Posterior vena cava (tissue), 2 donors: ENCODE measurements at regions not wholly inside any gene's neighbourhood (a gene's known extent, or its start where the extent isn't known, plus 50 kb on each side); places are given as distances from the start of the nearest gene placed in this dataset.

Experiments used
- DNase-seq: peaks from one replicate; pipeline ENCODE4 v3.0.0-alpha.2; 2020; ENCODE audit warnings: low spot score
- intact Hi-C, 2 donors: fragments of 100-400 bp; cut with DNase I; formaldehyde crosslinking; loops; one replicate each; pipeline versions ENCODE4 v1.14.1 to v1.14.2; 2022 to 2023
- donor health status: DM: yes; HTN: yes; CAD: no.
- donor health status: DM: yes; HTN: yes; CAD: no.

GRCh38 chr12:74781991-74782485 is 244.4 kb downstream of the ATXN7L3B start:
- intact Hi-C loops: no loop called here
- DNase-seq: no peak

- intact Hi-C loops: no loop called here
- no peak for DNase-seq
These were observed 253.3 kb downstream of the ATXN7L3B start for GRCh38 chr12:74790931-74791330.

- DNase-seq: no peak
- intact Hi-C loops: no loop called here
These were observed 253.7 kb downstream of the ATXN7L3B start for GRCh38 chr12:74791365-74791764.

- intact Hi-C loops: no loop called here
- DNase-seq: no peak
These were observed 256.9 kb downstream of the ATXN7L3B start for GRCh38 chr12:74794522-74794921.

GRCh38 chr12:74801625-74802024 is 264.0 kb downstream of the ATXN7L3B start:
- intact Hi-C loops: no loop called here
- no peak for DNase-seq

- peak; percentile 64 for DNase-seq
- intact Hi-C loops: no loop called here
These were observed 279.0 kb downstream of the ATXN7L3B start for GRCh38 chr12:74816398-74817175.

GRCh38 chr12:74817499-74817898 is 279.9 kb downstream of the ATXN7L3B start:
- intact Hi-C loops: no loop called here
- DNase-seq: no peak

- intact Hi-C loops: no loop called here
- DNase-seq: no peak
These were observed 280.8 kb downstream of the ATXN7L3B start for GRCh38 chr12:74818412-74818811.

GRCh38 chr12:74820324-74820723 is 282.7 kb downstream of the ATXN7L3B start:
- intact Hi-C loops: no loop called here
- no peak for DNase-seq

- no peak for DNase-seq
- intact Hi-C loops: no loop called here
These were observed 298.9 kb downstream of the ATXN7L3B start for GRCh38 chr12:74836567-74836966.

GRCh38 chr12:74846116-74846515 is 308.5 kb downstream of the ATXN7L3B start:
- intact Hi-C loops: no loop called here
- no peak for DNase-seq

- intact Hi-C loops: no loop called here
- DNase-seq: no peak
These were observed 309.5 kb downstream of the ATXN7L3B start for GRCh38 chr12:74847169-74847568.

GRCh38 chr12:74848006-74848405 is 310.4 kb downstream of the ATXN7L3B start:
- no peak for DNase-seq
- intact Hi-C loops: no loop called here

- intact Hi-C loops: no loop called here
- DNase-seq: no peak
These were observed 312.2 kb downstream of the ATXN7L3B start for GRCh38 chr12:74849801-74850200.

- DNase-seq: no peak
- intact Hi-C loops: no loop called here
These were observed 334.2 kb downstream of the ATXN7L3B start for GRCh38 chr12:74871817-74872216.

GRCh38 chr12:74885775-74886174 is 323.9 kb downstream of the KCNC2 start:
- no peak for DNase-seq
- intact Hi-C loops: no loop called here

GRCh38 chr12:74889073-74889472 is 320.6 kb downstream of the KCNC2 start:
- intact Hi-C loops: no loop called here
- no peak for DNase-seq

GRCh38 chr12:74889563-74890236 is 319.9 kb downstream of the KCNC2 start:
- intact Hi-C loops: no loop called here
- DNase-seq: no peak

GRCh38 chr12:74890237-74890599 is 319.4 kb downstream of the KCNC2 start:
- DNase-seq: no peak
- intact Hi-C loops: no loop called here

GRCh38 chr12:74891083-74891668 is 318.5 kb downstream of the KCNC2 start:
- intact Hi-C loops: no loop called here
- no peak for DNase-seq
